Thoracic aorta (tissue), 2 donors: ENCODE measurements at regions not wholly inside any gene's neighbourhood (a gene's known extent, or its start where the extent isn't known, plus 50 kb on each side); places are given as distances from the start of the nearest gene placed in this dataset.

Experiments used
- ATAC-seq: fragments of 150-250 bp; one replicate; pipeline ENCODE4 v1.8.0; 2017; ENCODE audit warnings: low read depth; ENCODE audit not compliant: insufficient number of reproducible peaks, low FRiP score
- DNase-seq: peaks from one replicate; pipeline ENCODE4 v3.0.0-alpha.2; 2020; ENCODE audit warnings: low spot score
- H3K27ac ChIP-seq, 2 donors: fragments of 200-600 bp; sonication (generic); 1 replicate in 1 of 2; 2 replicates in 1 of 2; pipeline ENCODE4 v1.5.1; 2016; ENCODE audit warnings: mild to moderate bottlenecking in 2 of 2, moderate library complexity in 2 of 2
- H3K27me3 ChIP-seq: fragments of 200-600 bp; sonication (generic); replicated peaks from 2 replicates; pipeline ENCODE4 v1.6.0; 2016; ENCODE audit warnings: mild to moderate bottlenecking; ENCODE audit not compliant: insufficient read depth
- H3K36me3 ChIP-seq: fragments of 200-600 bp; sonication (generic); one replicate; pipeline ENCODE4 v1.5.1; 2016
- H3K4me1 ChIP-seq, 2 donors: fragments of 200-600 bp; sonication (generic); 1 replicate in 1 of 2; 2 replicates in 1 of 2; pipeline versions ENCODE4 v1.5.1 to v1.6.0; 2016; ENCODE audit warnings: low read depth in 2 of 2, mild to moderate bottlenecking in 1 of 2; ENCODE audit not compliant: control insufficient read depth in 1 of 2
- H3K4me3 ChIP-seq: fragments of 200-600 bp; sonication (generic); 2 replicates; pipeline ENCODE4 v1.5.1; 2016; ENCODE audit warnings: mild to moderate bottlenecking
- H3K9me3 ChIP-seq: fragments of 200-600 bp; sonication (generic); 2 replicates; pipeline ENCODE4 v1.5.1; 2016
- TF ChIP-seq, protein P1 (sequence below): fragments of 200-600 bp; sonication (generic); IDR thresholded peaks from one replicate; pipeline ENCODE4 v1.5.1; 2019; ENCODE audit warnings: antibody characterized with exemption

DNA sequence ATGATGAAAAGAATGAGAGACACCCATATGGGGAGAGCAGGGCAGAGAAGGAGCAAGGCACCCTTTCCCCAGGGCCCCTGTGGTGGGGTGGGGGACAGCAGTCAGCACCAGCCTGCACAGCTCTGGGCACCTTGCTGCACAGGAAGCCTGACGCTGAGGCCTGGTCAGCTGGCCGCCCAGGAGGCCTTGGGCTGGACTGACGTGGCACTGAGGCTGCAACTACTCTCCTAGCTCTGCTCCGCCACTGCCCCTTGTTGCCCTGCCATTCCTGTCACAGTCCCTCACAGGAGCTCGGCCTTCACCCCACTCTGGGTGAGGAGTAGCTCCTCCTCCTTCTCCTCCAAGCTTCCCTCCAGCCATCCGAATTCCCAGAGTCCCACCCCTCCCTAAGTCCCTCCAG is 99.7 kb downstream of the CPN2 start:
- H3K4me1 ChIP-seq, result no peaks in the 10 kb centered on the region
- H3K36me3 ChIP-seq, result no peaks in the 10 kb centered on the region
- H3K27ac ChIP-seq, result no peak overlapping the region
- peaks cover 5% of the 10 kb centered on the region for H3K27me3 ChIP-seq
- no peak overlapping the region for H3K4me3 ChIP-seq
- DNase-seq, result no peak
- TF ChIP-seq, protein P1, sequence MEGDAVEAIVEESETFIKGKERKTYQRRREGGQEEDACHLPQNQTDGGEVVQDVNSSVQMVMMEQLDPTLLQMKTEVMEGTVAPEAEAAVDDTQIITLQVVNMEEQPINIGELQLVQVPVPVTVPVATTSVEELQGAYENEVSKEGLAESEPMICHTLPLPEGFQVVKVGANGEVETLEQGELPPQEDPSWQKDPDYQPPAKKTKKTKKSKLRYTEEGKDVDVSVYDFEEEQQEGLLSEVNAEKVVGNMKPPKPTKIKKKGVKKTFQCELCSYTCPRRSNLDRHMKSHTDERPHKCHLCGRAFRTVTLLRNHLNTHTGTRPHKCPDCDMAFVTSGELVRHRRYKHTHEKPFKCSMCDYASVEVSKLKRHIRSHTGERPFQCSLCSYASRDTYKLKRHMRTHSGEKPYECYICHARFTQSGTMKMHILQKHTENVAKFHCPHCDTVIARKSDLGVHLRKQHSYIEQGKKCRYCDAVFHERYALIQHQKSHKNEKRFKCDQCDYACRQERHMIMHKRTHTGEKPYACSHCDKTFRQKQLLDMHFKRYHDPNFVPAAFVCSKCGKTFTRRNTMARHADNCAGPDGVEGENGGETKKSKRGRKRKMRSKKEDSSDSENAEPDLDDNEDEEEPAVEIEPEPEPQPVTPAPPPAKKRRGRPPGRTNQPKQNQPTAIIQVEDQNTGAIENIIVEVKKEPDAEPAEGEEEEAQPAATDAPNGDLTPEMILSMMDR, result no peak
- no peak for ATAC-seq
- H3K9me3 ChIP-seq, result no peaks in the 10 kb centered on the region

- TF ChIP-seq, protein P1, result no peak
- peaks cover 5% of the 10 kb centered on the region for H3K27me3 ChIP-seq
- H3K9me3 ChIP-seq, result no peaks in the 10 kb centered on the region
- no peaks in the 10 kb centered on the region for H3K4me1 ChIP-seq
- no peaks in the 10 kb centered on the region for H3K36me3 ChIP-seq
- no peak overlapping the region for H3K4me3 ChIP-seq
- no peak for ATAC-seq
- DNase-seq, result no peak
- H3K27ac ChIP-seq, result no peak overlapping the region
Observed at GRCh38 chr3:194251891-194252560, 99.1 kb downstream of the CPN2 start.

- Histone ChIP-seq H3K4me1 (no peaks in the 10 kb centered on the region), H3K27ac (no peak overlapping the region), H3K27me3 (peaks cover 5% of the 10 kb centered on the region), H3K4me3 (no peak overlapping the region), H3K36me3 (no peaks in the 10 kb centered on the region), H3K9me3 (no peaks in the 10 kb centered on the region)
- no peak for ATAC-seq
- DNase-seq, result no peak
- TF ChIP-seq, protein P1, result no peak
Observed at GRCh38 chr3:194253270-194253669, 97.9 kb downstream of the CPN2 start.

DNA sequence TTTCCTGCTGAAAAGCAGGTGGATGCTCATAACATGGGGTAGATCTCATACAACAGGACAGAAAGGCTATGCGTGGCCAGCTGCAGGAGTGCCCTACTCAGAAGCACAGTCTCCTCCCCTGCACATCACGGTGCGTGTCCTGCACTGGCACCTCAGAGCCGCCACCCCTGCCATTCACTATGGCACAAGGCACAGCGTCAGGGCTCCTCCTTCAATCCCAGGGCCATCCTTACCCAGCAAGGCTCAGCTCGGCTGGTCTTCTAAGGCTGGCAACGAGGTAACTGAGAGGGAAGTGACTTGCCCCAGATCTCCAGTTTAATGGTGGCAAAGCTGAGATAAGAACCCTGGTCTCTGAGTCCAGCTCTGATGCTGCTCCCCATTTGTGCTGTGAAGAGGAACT is 97.1 kb downstream of the CPN2 start:
- Histone ChIP-seq H3K27me3 (peaks cover 5% of the 10 kb centered on the region), H3K36me3 (no peaks in the 10 kb centered on the region), H3K9me3 (no peaks in the 10 kb centered on the region), H3K4me1 (no peaks in the 10 kb centered on the region), H3K27ac (no peak overlapping the region), H3K4me3 (no peak overlapping the region)
- DNase-seq (no peak), ATAC-seq (no peak)
- TF ChIP-seq, protein P1, result no peak

- Histone ChIP-seq H3K27me3 (peaks cover 2% of the 10 kb centered on the region), H3K4me1 (no peaks in the 10 kb centered on the region), H3K27ac (no peak overlapping the region), H3K9me3 (no peaks in the 10 kb centered on the region), H3K36me3 (no peaks in the 10 kb centered on the region), H3K4me3 (peak overlapping the region; percentile 18)
- TF ChIP-seq, protein P1, result no peak
- ATAC-seq (peak; percentile 40), DNase-seq (no peak)
Observed at GRCh38 chr3:194255252-194256039, 95.7 kb downstream of the CPN2 start.
